MM.1S (cell line): ENCODE measurements at regions not wholly inside any gene's neighbourhood (a gene's known extent, or its start where the extent isn't known, plus 50 kb on each side); places are given as distances from the start of the nearest gene placed in this dataset.

Experiments used
- DNase-seq: peaks from one replicate; pipeline ENCODE4 v3.0.0-alpha.2; 2015
- H2AFZ ChIP-seq: fragments of 300-600 bp; sonication (generic); 2 replicates; pipeline ENCODE4 v1.6.0; 2016; ENCODE audit warnings: antibody characterized with exemption, low read length
- H3F3A ChIP-seq: fragments of 300-600 bp; sonication (generic); 2 replicates; pipeline ENCODE4 v1.6.1; 2016; ENCODE audit warnings: mild to moderate bottlenecking, antibody characterized with exemption, low read length, moderate library complexity, mixed read lengths; ENCODE audit not compliant: insufficient read depth
- H3K27ac ChIP-seq: fragments of 300-600 bp; sonication (generic); 2 replicates; pipeline ENCODE4 v1.5.1; 2016; ENCODE audit warnings: mild to moderate bottlenecking, low read length
- H3K27me3 ChIP-seq: fragments of 300-600 bp; sonication (generic); replicated peaks from 2 replicates; pipeline ENCODE4 v1.6.0; 2016; ENCODE audit warnings: low read length; ENCODE audit not compliant: insufficient read depth
- H3K36me3 ChIP-seq: fragments of 300-600 bp; sonication (generic); replicated peaks from 2 replicates; pipeline ENCODE4 v1.6.1; 2016; ENCODE audit warnings: mild to moderate bottlenecking, low read length, mixed read lengths; ENCODE audit not compliant: insufficient read depth
- H3K4me1 ChIP-seq: fragments of 300-600 bp; sonication (generic); 2 replicates; pipeline ENCODE4 v1.6.1; 2016; ENCODE audit warnings: low read length, mixed read lengths
- H3K4me2 ChIP-seq: fragments of 300-600 bp; sonication (generic); 2 replicates; pipeline ENCODE4 v1.6.0; 2016; ENCODE audit warnings: low read depth, low read length
- H3K4me3 ChIP-seq: fragments of 300-600 bp; sonication (generic); 2 replicates; pipeline ENCODE4 v1.5.1; 2016; ENCODE audit warnings: low read length, mixed read lengths
- H3K79me2 ChIP-seq: fragments of 300-600 bp; sonication (generic); 2 replicates; pipeline ENCODE4 v1.6.1; 2016; ENCODE audit warnings: mixed run types, low read length, mixed read lengths
- H3K9ac ChIP-seq: fragments of 300-600 bp; sonication (generic); 2 replicates; pipeline ENCODE4 v1.6.1; 2016; ENCODE audit warnings: low read length, mixed read lengths
- H3K9me2 ChIP-seq: fragments of 300-600 bp; sonication (generic); replicated peaks from 2 replicates; pipeline ENCODE4 v1.6.1; 2016; ENCODE audit warnings: mild to moderate bottlenecking, low read length, mixed read lengths; ENCODE audit not compliant: insufficient read depth
- H3K9me3 ChIP-seq: fragments of 300-600 bp; sonication (generic); replicated peaks from 2 replicates; pipeline ENCODE4 v1.6.1; 2016; ENCODE audit warnings: mild to moderate bottlenecking, low read length, mixed read lengths; ENCODE audit not compliant: insufficient read depth
- H4K20me1 ChIP-seq: fragments of 300-600 bp; sonication (generic); 2 replicates; pipeline ENCODE4 v1.6.1; 2016; ENCODE audit warnings: mild to moderate bottlenecking, low read length, moderate library complexity, mixed read lengths; ENCODE audit not compliant: insufficient read depth
- CTCF ChIP-seq: fragments of 300-600 bp; sonication (generic); IDR thresholded peaks from 2 replicates; pipeline ENCODE4 v1.5.1; 2016; ENCODE audit warnings: antibody characterized with exemption, low read length, mixed read lengths
- EZH2 ChIP-seq: fragments of 300-600 bp; sonication (generic); optimal IDR thresholded peaks from 2 replicates; pipeline ENCODE3; 2017; ENCODE audit warnings: low read depth, mild to moderate bottlenecking, antibody characterized with exemption, low read length, mixed read lengths
- EZH2phosphoT487 ChIP-seq: fragments of 300-600 bp; sonication (generic); IDR thresholded peaks from 2 replicates; pipeline ENCODE4 v1.6.1; 2018; ENCODE audit warnings: antibody characterized with exemption, low read length

DNA sequence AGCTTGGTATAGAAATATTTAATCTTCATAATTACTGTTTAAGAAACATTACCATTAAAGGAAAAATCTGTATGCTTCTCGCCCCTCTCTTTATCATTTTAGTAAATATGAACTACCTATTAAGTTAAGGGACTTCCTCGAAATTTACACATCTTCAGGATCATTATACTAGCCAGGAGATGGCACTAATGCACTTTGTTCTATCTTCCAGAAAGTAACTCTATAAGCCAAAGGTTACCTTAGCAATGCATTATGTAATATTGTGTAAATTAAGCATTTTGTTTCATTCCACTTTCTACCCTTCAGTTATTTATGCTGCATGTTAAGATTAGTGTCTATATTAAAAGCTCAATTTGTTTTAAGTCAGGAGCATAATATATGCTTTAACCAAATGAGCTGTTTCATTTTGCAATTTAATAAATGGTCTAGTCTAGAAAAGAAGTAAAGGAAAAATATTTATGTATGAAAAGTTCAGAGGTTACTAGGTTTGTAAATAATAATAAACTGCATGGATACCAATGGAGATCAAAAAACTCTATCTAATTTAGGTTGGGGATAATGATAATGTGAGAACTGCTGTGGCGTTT lies 128.5 kb downstream of the ANKRD7 start:
- Histone ChIP-seq H3K4me1 (0 out of 2 replicates have a peak, but pooled peaks cover 7% of the 10 kb centered on the region), H4K20me1 (no peaks in the 10 kb centered on the region), H3K4me2 (no peak overlapping the region), H3K27ac (no peak overlapping the region), H3K9me3 (no peaks in the 10 kb centered on the region), H3K36me3 (no peaks in the 10 kb centered on the region), H3F3A (no peaks in the 10 kb centered on the region), H3K4me3 (no peak overlapping the region), H3K27me3 (no peaks in the 10 kb centered on the region), H3K9ac (no peak overlapping the region), H2AFZ (no peak overlapping the region), H3K79me2 (no peaks in the 10 kb centered on the region), H3K9me2 (no peaks in the 10 kb centered on the region)
- no peak for TF ChIP-seq EZH2
- peak; percentile 58 for TF ChIP-seq CTCF
- peak; percentile 60 for DNase-seq

DNA sequence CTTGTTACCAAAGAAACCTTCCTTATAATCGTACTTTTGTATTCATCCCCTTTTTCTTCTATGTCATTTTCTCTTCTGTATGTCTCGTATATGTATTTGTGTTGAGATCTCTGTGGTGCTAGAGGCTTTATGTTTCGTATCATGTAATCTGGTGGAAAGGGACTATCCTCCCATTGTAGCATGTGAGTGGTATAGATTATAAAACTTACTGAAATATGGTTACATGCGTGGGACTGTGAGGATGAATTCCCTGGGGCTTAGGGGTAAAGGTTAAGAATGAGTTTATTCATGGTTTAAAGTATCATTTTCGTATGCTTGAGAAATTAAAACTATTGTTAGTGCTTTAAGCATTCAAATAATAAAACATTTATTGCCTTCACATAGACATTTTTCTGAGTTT lies 141.9 kb downstream of the ANKRD7 start:
- DNase-seq = no peak
- Histone ChIP-seq H3K9me2 (no peaks in the 10 kb centered on the region), H4K20me1 (no peaks in the 10 kb centered on the region), H3F3A (no peaks in the 10 kb centered on the region), H3K9me3 (no peaks in the 10 kb centered on the region), H3K4me2 (no peak overlapping the region), H3K79me2 (no peaks in the 10 kb centered on the region), H3K36me3 (no peaks in the 10 kb centered on the region), H3K4me3 (no peak overlapping the region), H2AFZ (no peak overlapping the region), H3K4me1 (no peaks in the 10 kb centered on the region), H3K9ac (no peak overlapping the region), H3K27ac (no peak overlapping the region), H3K27me3 (no peaks in the 10 kb centered on the region)
- TF ChIP-seq CTCF (no peak), EZH2 (no peak), EZH2phosphoT487 (no peak)

DNA sequence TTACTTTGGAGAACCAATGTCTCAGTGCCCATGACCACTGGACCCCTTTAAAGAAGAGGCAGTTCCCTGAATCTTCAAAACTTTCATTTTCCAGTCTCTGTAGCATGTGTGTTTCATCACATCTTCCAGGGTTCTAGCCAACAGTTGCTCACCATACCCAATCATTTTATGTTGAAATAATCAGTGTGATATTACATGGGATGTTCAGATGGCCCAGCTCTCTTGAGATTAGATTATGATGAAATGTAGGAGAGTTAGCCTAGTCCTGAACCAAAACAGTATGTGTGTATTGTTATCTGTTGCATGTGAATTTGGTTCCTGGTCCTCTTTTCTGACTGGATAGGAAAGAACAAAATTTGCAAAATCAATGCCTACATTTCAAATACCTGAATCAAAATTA lies 144.5 kb downstream of the ANKRD7 start:
- H3K9me3 ChIP-seq = no peaks in the 10 kb centered on the region
- TF ChIP-seq EZH2 = no peak
- TF ChIP-seq CTCF = no peak
- no peak for TF ChIP-seq EZH2phosphoT487
- H3K4me3 ChIP-seq = no peak overlapping the region
- no peaks in the 10 kb centered on the region for H3K79me2 ChIP-seq
- DNase-seq = no peak
- no peaks in the 10 kb centered on the region for H3F3A ChIP-seq
- H3K4me2 ChIP-seq = no peak overlapping the region
- no peaks in the 10 kb centered on the region for H3K27me3 ChIP-seq
- H3K9ac ChIP-seq = no peak overlapping the region
- H2AFZ ChIP-seq = no peak overlapping the region
- H3K36me3 ChIP-seq = no peaks in the 10 kb centered on the region
- H3K9me2 ChIP-seq = no peaks in the 10 kb centered on the region
- H3K4me1 ChIP-seq = no peaks in the 10 kb centered on the region
- H4K20me1 ChIP-seq = no peaks in the 10 kb centered on the region
- no peak overlapping the region for H3K27ac ChIP-seq
